Left lung (tissue), 4 donors: ENCODE measurements at regions not wholly inside any gene's neighbourhood (a gene's known extent, or its start where the extent isn't known, plus 50 kb on each side); places are given as distances from the start of the nearest gene placed in this dataset.

Source experiments
- ATAC-seq: fragments of 200-7000 bp; cut with Tn5 transposase; one replicate; pipeline ENCODE4 v1.9.1; 2020; ENCODE audit warnings: moderate library complexity
- DNase-seq, 4 donors: peaks; one replicate each; pipeline ENCODE4 v3.0.0-alpha.2; 2013 to 2020
- H3K27ac ChIP-seq, 2 donors: fragments of 200-600 bp; sonication (generic) in 1 of 2; one replicate each; pipeline versions ENCODE4 v1.5.0 to v1.8.0; 2020 to 2021
- H3K27me3 ChIP-seq, 2 donors: fragments of 200-600 bp; sonication (generic) in 1 of 2; one replicate each; pipeline versions ENCODE4 v1.5.0 to v1.8.0; 2020 to 2021
- H3K36me3 ChIP-seq, 2 donors: fragments of 200-600 bp; sonication (generic) in 1 of 2; one replicate each; pipeline versions ENCODE4 v1.5.0 to v1.8.0; 2020 to 2021
- H3K4me1 ChIP-seq, 2 donors: fragments of 200-600 bp; one replicate each; pipeline ENCODE4 v1.8.0; 2021
- H3K4me3 ChIP-seq, 2 donors: fragments of 200-600 bp; sonication (generic) in 1 of 2; one replicate each; pipeline versions ENCODE4 v1.5.0 to v1.8.0; 2020 to 2021; ENCODE audit warnings: mild to moderate bottlenecking in 1 of 2
- H3K9me3 ChIP-seq, 2 donors: fragments of 200-600 bp; sonication (generic) in 1 of 2; one replicate each; pipeline versions ENCODE4 v1.5.0 to v1.8.0; 2020 to 2021
- CTCF ChIP-seq, 2 donors: fragments of 200-600 bp; sonication (generic) in 1 of 2; IDR thresholded peaks; one replicate each; pipeline versions ENCODE4 v1.5.0 to v1.8.0; 2021; ENCODE audit warnings: antibody characterized with exemption in 2 of 2
- intact Hi-C, 2 donors: fragments of 100-400 bp; cut with DNase I; formaldehyde crosslinking; loops; one replicate each; pipeline versions ENCODE4 v1.11.2 to v1.14.2; 2022
- donor health status: DM: no; HTN: yes; CAD: no.
- donor health status: DM: no; HTN: no; CAD: no.

GRCh38 chr2:191556463-191556862 is 121.5 kb upstream of the NABP1 start:
- H3K27ac ChIP-seq = no peak overlapping the region
- no peaks in the 10 kb centered on the region for H3K27me3 ChIP-seq
- H3K4me1 ChIP-seq = peaks cover 0 to 9% of the 10 kb centered on the region in 2 donors
- DNase-seq (no peak), ATAC-seq (no peak)
- intact Hi-C loops = loop anchor here in 1 of 2 donors (10.0 kb wide), 1 partner anchor 608 kb away; no protein-coding TSS in a partner anchor
- no peak overlapping the region for H3K4me3 ChIP-seq
- H3K9me3 ChIP-seq = no peaks in the 10 kb centered on the region
- TF ChIP-seq CTCF (IDR thresholded peaks at IDR 0.05) = no peak
- H3K36me3 ChIP-seq = no peaks in the 10 kb centered on the region

GRCh38 chr2:191557841-191558240 is 120.1 kb upstream of the NABP1 start:
- DNase-seq (no peak), ATAC-seq (no peak)
- H3K27me3 ChIP-seq = no peaks in the 10 kb centered on the region
- peaks cover 0 to 9% of the 10 kb centered on the region in 2 donors for H3K4me1 ChIP-seq
- no peak overlapping the region for H3K27ac ChIP-seq
- H3K4me3 ChIP-seq = no peak overlapping the region
- TF ChIP-seq CTCF (IDR thresholded peaks at IDR 0.05) = no peak
- intact Hi-C loops = loop anchor here in 1 of 2 donors (10.0 kb wide), 1 partner anchor 607 kb away; no protein-coding TSS in a partner anchor
- H3K9me3 ChIP-seq = no peaks in the 10 kb centered on the region
- no peaks in the 10 kb centered on the region for H3K36me3 ChIP-seq

- H3K27me3 ChIP-seq = no peaks in the 10 kb centered on the region
- DNase-seq = no peak
- ATAC-seq = no peak
- H3K4me3 ChIP-seq = no peak overlapping the region
- no peaks in the 10 kb centered on the region for H3K9me3 ChIP-seq
- no peak overlapping the region for H3K27ac ChIP-seq
- peaks cover 0 to 9% of the 10 kb centered on the region in 2 donors for H3K4me1 ChIP-seq
- no peaks in the 10 kb centered on the region for H3K36me3 ChIP-seq
- TF ChIP-seq CTCF (IDR thresholded peaks at IDR 0.05) = no peak
- intact Hi-C loops = loop anchor here in 1 of 2 donors (10.0 kb wide), 1 partner anchor 605 kb away; no protein-coding TSS in a partner anchor
These were observed 118.4 kb upstream of the NABP1 start for GRCh38 chr2:191559569-191559968.

GRCh38 chr2:191560411-191560980 is 117.4 kb upstream of the NABP1 start:
- peaks cover 0 to 4% of the 10 kb centered on the region in 2 donors for H3K4me1 ChIP-seq
- no peaks in the 10 kb centered on the region for H3K27me3 ChIP-seq
- no peak for TF ChIP-seq CTCF (IDR thresholded peaks at IDR 0.05)
- intact Hi-C loops = loop anchor here in 1 of 2 donors (10.0 kb wide), 1 partner anchor 124 kb away; no protein-coding TSS in a partner anchor
- H3K4me3 ChIP-seq = no peak overlapping the region
- H3K36me3 ChIP-seq = no peaks in the 10 kb centered on the region
- DNase-seq (no peak), ATAC-seq (no peak)
- no peak overlapping the region for H3K27ac ChIP-seq
- no peaks in the 10 kb centered on the region for H3K9me3 ChIP-seq

- intact Hi-C loops = loop anchor here (5.0 to 10.0 kb wide), 2 partner anchors 120 to 127 kb away; no protein-coding TSS in a partner anchor
- no peaks in the 10 kb centered on the region for H3K36me3 ChIP-seq
- H3K4me3 ChIP-seq = no peak overlapping the region
- H3K27me3 ChIP-seq = no peaks in the 10 kb centered on the region
- no peak overlapping the region for H3K27ac ChIP-seq
- DNase-seq (no peak), ATAC-seq (no peak)
- H3K4me1 ChIP-seq = peaks cover 0 to 17% of the 10 kb centered on the region in 2 donors
- H3K9me3 ChIP-seq = no peaks in the 10 kb centered on the region
- TF ChIP-seq CTCF (IDR thresholded peaks at IDR 0.05) = no peak
These were observed 112.8 kb upstream of the NABP1 start for GRCh38 chr2:191565120-191565519.
